Osteoblast (primary cell): ENCODE measurements at regions not wholly inside any gene's neighbourhood (a gene's known extent, or its start where the extent isn't known, plus 50 kb on each side); places are given as distances from the start of the nearest gene placed in this dataset.

Experiments
- DNase-seq: peaks from one replicate; pipeline ENCODE4 v3.0.0; 2011; ENCODE audit warnings: low spot score, mixed read lengths; ENCODE audit not compliant: insufficient read length; ENCODE audit errors: missing footprints
- H2AFZ ChIP-seq: 2 replicates; pipeline ENCODE4 v1.6.0; 2011; ENCODE audit warnings: mild to moderate bottlenecking, low read length
- H3K27ac ChIP-seq: 2 replicates; pipeline ENCODE4 v1.5.1; 2011; ENCODE audit warnings: mild to moderate bottlenecking, low read depth, low read length, moderate library complexity
- H3K27me3 ChIP-seq: 2 replicates; pipeline ENCODE4 v1.6.0; 2012; ENCODE audit warnings: mild to moderate bottlenecking, control low read depth, inconsistent platforms, low read length, moderate library complexity; ENCODE audit not compliant: insufficient read depth
- H3K36me3 ChIP-seq: 2 replicates; pipeline ENCODE4 v1.5.1; 2011; ENCODE audit warnings: mild to moderate bottlenecking, low read length, control low read depth, moderate library complexity; ENCODE audit not compliant: insufficient read depth
- H3K4me1 ChIP-seq: 2 replicates; pipeline ENCODE4 v1.5.1; 2011; ENCODE audit warnings: mild to moderate bottlenecking, low read length, control low read depth, moderate library complexity; ENCODE audit not compliant: insufficient read depth
- H3K4me2 ChIP-seq: 2 replicates; pipeline ENCODE4 v1.6.0; 2011; ENCODE audit warnings: mild to moderate bottlenecking, low read length; ENCODE audit not compliant: insufficient read depth
- H3K4me3 ChIP-seq: fragments of 200-600 bp; sonication (generic); 3 replicates; pipeline ENCODE4 v1.5.1; 2012; ENCODE audit warnings: mild to moderate bottlenecking, low read length, inconsistent platforms; ENCODE audit not compliant: insufficient read depth
- H3K79me2 ChIP-seq: 2 replicates; pipeline ENCODE4 v1.6.0; 2012; ENCODE audit warnings: mild to moderate bottlenecking, low read length, control low read depth, inconsistent platforms; ENCODE audit not compliant: insufficient read depth
- H3K9me3 ChIP-seq: 2 replicates; pipeline ENCODE4 v1.5.1; 2011; ENCODE audit warnings: low read depth, low read length, control low read depth
- H4K20me1 ChIP-seq: 2 replicates; pipeline ENCODE4 v1.6.0; 2012; ENCODE audit warnings: mild to moderate bottlenecking, low read length, control low read depth; ENCODE audit not compliant: insufficient read depth
- TF ChIP-seq, protein P1 (sequence below): IDR thresholded peaks from 2 replicates; pipeline ENCODE4 v1.5.1; 2011; ENCODE audit warnings: mild to moderate bottlenecking, low read depth, low read length, moderate library complexity; ENCODE audit errors: extremely low read depth

DNA sequence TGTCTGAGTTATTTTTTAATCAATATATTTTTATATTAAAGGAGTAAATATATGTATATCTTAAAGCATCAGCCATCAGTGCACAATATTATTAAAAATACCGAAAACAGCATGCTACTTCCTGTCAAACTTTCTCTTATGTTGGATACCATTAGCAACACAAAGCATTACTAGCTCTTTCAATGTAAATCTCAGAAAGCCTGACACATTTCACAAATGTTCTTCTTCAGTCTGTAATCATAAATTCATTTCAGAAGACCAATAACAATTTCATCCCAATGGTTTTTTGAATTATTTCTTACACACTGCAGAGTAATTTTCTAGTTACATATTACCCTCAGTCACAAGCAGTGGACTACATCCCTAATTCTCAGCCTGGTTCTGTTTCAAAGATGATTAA is 226.9 kb downstream of the LRRK2 start:
- TF ChIP-seq, protein P1, sequence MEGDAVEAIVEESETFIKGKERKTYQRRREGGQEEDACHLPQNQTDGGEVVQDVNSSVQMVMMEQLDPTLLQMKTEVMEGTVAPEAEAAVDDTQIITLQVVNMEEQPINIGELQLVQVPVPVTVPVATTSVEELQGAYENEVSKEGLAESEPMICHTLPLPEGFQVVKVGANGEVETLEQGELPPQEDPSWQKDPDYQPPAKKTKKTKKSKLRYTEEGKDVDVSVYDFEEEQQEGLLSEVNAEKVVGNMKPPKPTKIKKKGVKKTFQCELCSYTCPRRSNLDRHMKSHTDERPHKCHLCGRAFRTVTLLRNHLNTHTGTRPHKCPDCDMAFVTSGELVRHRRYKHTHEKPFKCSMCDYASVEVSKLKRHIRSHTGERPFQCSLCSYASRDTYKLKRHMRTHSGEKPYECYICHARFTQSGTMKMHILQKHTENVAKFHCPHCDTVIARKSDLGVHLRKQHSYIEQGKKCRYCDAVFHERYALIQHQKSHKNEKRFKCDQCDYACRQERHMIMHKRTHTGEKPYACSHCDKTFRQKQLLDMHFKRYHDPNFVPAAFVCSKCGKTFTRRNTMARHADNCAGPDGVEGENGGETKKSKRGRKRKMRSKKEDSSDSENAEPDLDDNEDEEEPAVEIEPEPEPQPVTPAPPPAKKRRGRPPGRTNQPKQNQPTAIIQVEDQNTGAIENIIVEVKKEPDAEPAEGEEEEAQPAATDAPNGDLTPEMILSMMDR = no peak
- H4K20me1 ChIP-seq = no peaks in the 10 kb centered on the region
- no peak overlapping the region for H2AFZ ChIP-seq
- H3K79me2 ChIP-seq = no peaks in the 10 kb centered on the region
- no peak overlapping the region for H3K27ac ChIP-seq
- H3K36me3 ChIP-seq = no peaks in the 10 kb centered on the region
- no peak overlapping the region for H3K4me2 ChIP-seq
- no peaks in the 10 kb centered on the region for H3K9me3 ChIP-seq
- no peak for DNase-seq
- H3K27me3 ChIP-seq = no peaks in the 10 kb centered on the region
- H3K4me3 ChIP-seq = no peak overlapping the region
- H3K4me1 ChIP-seq = no peaks in the 10 kb centered on the region

DNA sequence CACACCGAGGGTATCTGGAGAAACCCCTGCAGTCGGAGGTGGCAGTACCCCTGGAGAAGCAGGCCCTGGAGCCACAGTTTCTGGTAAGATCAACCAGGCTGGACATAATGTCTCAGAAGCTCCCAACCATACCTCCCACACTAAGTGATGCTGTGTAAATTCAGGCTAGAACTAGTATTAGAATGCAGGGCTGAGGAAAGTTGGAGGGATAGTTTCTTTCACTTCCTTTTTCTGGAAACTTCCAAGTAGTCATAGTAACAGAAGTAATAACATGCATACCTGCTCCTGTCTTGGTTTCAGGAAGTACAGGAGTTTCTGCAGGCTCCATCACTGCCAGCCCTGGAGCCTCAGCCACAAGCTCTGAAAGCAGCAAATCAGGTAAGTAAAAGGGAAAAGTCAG is 228.1 kb upstream of the CNTN1 start:
- Histone ChIP-seq H2AFZ (no peak overlapping the region), H3K4me1 (no peaks in the 10 kb centered on the region), H3K27me3 (no peaks in the 10 kb centered on the region), H3K36me3 (no peaks in the 10 kb centered on the region), H3K4me3 (no peak overlapping the region), H3K79me2 (no peaks in the 10 kb centered on the region), H3K9me3 (no peaks in the 10 kb centered on the region), H3K27ac (no peak overlapping the region), H4K20me1 (no peaks in the 10 kb centered on the region), H3K4me2 (no peak overlapping the region)
- TF ChIP-seq, protein P1 = no peak
- peak; percentile 30 for DNase-seq

DNA sequence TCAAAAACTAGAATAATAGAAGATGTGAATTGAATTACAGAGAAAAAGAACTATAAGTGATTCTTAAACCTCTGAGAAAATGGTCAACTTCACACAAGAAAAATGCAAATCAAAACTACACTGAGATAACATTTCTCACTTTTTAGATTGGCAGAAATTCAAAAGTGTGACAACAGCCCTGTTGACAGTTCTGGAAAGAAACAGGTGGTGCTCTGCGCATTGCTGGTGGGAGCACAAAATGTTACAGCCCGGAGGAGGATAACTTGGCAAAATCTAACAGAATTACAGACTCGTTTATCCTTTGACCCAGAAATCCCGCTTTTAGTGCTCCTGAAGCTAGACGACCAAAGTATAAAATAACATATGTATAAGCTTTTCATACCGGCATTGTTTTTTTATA is 222.5 kb upstream of the CNTN1 start:
- H3K4me2 ChIP-seq = no peak overlapping the region
- no peaks in the 10 kb centered on the region for H3K27me3 ChIP-seq
- H3K36me3 ChIP-seq = no peaks in the 10 kb centered on the region
- H3K79me2 ChIP-seq = no peaks in the 10 kb centered on the region
- H3K4me3 ChIP-seq = no peak overlapping the region
- H3K9me3 ChIP-seq = no peaks in the 10 kb centered on the region
- no peaks in the 10 kb centered on the region for H4K20me1 ChIP-seq
- TF ChIP-seq, protein P1 = no peak
- H3K27ac ChIP-seq = no peak overlapping the region
- no peak overlapping the region for H2AFZ ChIP-seq
- no peak for DNase-seq
- no peaks in the 10 kb centered on the region for H3K4me1 ChIP-seq

DNA sequence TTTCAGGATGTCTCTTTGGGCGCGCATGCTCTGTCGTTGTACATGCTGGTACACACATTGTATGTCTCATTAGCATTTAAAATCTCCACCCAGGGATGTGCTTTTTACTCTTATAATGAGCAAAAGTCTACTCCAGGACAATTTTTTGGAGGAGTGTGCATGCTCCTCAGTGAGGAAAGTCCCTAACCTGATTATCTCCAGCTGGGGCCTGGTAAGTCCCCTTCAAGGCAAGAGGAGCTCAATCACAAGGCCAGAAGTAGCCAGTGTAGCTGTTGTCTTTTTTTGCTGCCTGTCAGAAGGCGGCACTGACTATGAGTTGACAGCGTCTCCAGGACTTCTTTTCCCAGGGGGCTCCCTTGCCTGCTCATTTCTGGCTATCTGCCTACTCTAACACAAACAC is 218.3 kb upstream of the CNTN1 start:
- no peaks in the 10 kb centered on the region for H3K79me2 ChIP-seq
- no peak overlapping the region for H3K4me3 ChIP-seq
- H3K9me3 ChIP-seq = no peaks in the 10 kb centered on the region
- no peak overlapping the region for H3K4me2 ChIP-seq
- no peak overlapping the region for H3K27ac ChIP-seq
- TF ChIP-seq, protein P1 = no peak
- H4K20me1 ChIP-seq = no peaks in the 10 kb centered on the region
- DNase-seq = no peak
- no peaks in the 10 kb centered on the region for H3K4me1 ChIP-seq
- no peak overlapping the region for H2AFZ ChIP-seq
- no peaks in the 10 kb centered on the region for H3K27me3 ChIP-seq
- no peaks in the 10 kb centered on the region for H3K36me3 ChIP-seq
